GM21367 (cell line): ENCODE measurements at regions not wholly inside any gene's neighbourhood (a gene's known extent, or its start where the extent isn't known, plus 50 kb on each side); places are given as distances from the start of the nearest gene placed in this dataset.

Experiments used
- ATAC-seq: cut with Tn5 transposase; IDR thresholded peaks from one replicate; pipeline ENCODE4 v1.9.1; 2021; ENCODE audit not compliant: unreplicated experiment

DNA sequence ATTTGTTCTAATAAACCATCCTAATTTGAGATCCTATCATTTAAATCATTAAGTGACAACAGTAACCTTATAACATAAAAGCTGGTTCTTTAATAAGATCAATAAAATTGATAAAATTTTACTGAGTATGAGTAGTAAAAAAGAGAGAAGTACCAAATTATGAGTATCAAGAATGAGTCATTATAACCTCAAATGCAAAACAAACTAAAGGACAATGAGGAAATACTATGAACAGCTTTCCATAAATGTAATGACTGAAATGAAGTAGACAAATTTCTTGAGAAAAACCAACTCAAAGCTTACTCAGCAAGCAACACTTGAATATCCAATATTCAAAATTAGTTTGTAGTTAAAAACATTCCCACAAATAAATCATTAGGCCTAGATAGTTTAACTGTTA, 433.0 kb downstream of the ZEB2 start:
- ATAC-seq, result no peak

DNA sequence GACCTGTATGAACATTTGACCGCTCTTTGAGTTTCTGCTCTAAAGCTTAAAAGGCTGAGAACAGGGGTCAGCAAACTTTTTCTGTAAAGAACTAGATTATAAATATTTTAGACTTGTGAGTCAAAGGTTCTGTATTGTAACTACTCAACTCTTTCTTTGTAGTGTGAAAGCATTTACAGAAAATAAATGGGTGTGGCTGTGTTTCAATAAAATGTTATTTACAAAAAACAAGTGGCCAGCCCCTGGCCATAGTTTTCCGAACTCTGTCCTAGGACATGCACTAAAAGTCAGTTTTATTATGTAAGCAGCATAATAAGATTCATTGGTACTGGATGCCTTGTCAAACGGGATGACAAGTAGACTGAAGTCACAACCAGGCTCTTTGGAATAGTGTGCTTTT, 434.9 kb downstream of the ZEB2 start:
- ATAC-seq, result no peak

DNA sequence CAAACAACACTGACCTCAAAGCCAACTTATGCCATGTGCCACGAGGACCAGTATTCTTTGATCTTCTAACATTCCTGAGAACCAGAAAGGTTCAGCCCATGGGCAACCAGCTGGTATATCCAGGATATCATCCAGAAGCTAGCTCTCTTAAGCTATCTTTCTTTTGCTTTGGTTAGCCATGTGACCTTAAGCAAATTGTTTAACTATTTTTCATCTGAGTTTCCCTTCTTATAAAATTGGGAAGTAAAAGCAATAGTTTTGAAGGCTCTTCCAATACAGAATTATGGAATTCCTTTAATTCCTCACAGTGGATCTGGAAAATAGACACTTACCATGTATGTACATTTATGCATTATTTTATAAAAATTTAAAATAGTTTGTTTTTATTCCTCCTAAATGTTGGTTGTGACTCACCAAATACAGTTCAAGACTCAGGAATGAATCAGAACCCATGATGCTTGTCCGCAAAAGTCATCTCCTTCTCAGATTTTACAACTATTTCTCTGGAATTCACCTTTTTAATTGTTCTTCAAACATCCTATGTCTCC, 435.7 kb downstream of the ZEB2 start:
- no peak for ATAC-seq

DNA sequence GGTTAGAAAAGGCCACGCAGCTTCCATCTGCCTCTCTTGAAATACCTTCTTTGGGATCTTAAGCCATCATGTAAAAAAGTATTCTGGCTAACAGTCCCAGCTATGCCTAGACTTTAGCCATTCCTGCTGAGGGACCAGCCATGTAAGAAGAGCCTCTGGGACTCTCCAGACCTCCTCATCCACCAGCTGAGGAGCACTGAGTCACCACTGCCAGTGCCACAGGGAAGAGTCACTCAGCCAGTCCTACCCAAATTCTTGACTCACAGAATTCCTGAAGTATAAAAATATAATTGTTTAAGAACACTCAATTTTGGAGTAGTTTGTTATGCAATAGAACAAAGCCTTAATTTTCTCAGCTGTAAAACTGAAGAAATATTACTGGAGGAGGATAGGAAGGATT, 436.7 kb downstream of the ZEB2 start:
- ATAC-seq, result no peak

DNA sequence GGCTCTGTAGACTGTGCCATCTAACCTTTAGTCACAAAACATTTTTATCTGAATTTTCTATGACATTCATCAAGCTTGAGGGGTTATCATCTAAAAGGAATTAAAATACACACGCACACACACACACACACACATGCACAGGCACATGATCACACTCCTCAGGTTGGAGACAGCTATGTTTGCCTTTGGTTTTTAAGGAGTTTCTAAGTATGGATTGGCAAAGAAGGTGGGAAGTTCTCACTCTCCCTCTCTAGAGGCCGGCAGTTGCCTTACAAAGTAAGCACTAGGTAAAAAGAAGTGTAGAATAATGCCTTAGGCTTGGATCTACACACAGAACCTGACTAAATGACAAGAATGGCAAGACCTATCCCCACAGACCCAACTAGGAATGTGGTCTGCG, 437.1 kb downstream of the ZEB2 start:
- no peak for ATAC-seq

DNA sequence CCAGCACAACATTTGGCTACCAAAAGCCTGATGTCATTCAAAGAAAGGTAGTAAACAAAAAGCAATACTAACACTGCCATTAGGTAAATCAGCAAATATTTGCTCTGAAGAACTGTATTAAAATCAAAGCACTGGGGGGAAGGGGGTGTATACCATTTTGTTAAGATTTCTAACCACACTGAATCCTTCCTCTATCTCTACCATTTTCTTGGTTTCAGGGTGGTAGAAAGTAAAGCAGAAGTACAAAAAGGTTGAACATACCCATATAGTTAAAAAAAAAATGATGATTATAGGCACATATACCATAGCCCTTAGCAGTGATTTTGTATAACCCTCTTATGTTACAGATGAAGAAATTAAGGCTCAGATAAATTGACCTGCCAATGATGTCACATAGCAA, 437.6 kb downstream of the ZEB2 start:
- ATAC-seq, result no peak

DNA sequence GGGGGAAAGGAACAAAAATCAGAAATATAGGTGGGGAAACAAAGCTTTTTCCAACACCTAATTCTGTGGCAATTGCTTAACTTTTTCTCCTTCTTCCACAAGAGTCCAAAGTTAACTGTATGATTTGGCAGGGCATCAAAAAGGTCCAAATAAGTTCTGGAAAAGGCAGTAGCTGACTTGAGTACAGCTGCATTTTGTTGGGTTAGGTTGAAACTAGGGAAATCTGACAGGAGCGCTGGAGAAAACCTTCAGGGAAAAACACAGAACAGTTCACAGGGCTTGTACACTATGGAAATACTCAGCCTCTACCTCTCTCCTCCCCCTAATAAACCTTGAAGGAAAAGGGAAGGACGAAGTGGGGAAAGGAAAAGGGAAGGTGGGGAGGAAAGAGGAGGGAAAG, 438.6 kb downstream of the ZEB2 start:
- no peak for ATAC-seq

DNA sequence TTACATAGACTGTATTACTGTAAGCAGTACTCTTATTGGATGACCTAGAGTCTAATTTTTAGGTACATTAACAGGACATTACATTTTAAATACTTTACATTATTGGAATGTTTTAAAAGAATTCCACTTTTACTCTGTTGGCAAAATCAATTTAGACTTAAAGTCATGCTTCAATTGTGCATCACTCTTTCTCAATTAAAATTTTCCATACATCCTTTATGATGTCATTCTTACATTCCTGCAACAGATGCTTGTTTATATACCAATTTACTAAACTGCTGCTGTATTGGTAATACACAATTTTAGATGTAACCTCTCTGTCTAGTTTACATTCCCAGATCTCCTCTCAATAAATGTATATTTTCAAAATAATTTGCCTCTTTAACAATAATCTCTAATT, 440.1 kb downstream of the ZEB2 start:
- no peak for ATAC-seq

DNA sequence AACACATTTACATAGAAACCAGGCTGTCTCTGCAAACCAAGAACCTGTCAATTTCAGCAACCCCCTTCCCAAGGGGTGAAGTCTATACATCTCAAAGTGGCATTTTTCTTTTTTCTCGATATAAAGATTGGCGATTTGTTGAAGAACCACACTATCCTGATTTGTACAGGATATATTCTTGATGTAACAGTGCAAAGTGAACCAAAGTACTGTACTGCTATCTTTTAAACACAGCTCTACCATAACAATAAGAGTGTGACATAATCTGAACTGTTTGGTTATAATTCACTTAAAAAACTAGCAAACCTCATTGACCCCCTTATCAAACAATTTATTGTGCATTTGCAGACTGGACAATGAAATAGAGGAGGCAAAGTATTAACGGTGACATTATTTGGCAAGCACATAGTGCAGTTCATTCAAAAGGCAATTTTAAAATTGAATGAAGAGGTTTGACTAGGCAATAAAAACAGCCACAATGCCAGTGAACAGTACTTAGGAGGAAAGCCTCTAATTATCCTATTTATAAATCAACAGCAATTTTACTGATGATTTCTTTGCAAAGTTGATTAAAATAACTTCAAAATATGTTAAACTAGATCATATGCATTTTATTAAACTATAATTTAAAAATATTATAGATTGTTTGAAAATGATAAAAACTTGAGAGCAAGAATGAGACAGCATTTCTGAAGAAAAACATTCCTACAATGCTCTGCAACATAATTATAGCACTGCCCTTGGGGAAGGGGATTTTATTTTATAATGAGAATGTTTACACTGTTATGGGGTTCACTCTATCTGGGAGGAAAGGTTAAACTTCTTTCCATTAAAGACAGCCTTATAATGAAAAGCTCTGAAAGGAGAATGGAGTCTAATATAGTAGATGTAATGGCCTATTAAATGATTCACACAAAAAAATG, 440.9 kb downstream of the ZEB2 start:
- no peak for ATAC-seq

DNA sequence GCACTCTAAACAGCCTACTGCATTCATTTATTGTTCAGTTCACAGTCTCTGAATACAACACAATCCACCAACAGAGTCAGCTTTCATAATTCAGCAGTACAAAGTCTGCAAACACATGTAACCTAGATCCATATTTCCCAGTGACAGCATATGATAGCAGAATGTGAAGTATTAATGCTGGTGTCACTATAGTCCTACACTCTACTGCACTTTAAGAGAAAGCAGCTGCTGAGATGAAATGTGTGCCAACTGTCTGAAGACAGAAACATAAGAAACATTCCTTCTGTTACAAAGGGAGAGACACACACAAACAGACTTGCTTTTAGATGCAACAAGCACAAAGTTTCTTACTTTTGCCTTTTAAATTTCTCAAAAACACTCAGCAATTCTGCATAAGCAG, 441.8 kb downstream of the ZEB2 start:
- ATAC-seq, result no peak

DNA sequence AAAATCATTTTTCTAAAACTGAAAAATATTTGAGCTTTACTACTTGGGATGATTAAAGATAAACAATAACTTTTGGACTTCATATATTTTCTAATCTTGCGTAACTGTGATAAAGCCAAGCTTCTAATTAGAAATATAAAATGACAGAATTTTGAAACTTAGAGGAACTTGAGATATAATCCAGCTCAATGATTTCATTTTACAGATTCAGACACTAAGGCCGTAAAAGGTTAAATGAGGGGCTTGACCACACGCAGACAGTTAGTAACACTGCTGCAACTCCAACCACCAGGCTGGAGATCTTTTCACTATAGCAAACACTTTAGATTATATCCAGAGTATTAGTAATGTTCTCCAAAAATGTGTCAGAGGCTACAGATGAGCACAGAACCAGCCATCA, 445.5 kb downstream of the ZEB2 start:
- no peak for ATAC-seq

DNA sequence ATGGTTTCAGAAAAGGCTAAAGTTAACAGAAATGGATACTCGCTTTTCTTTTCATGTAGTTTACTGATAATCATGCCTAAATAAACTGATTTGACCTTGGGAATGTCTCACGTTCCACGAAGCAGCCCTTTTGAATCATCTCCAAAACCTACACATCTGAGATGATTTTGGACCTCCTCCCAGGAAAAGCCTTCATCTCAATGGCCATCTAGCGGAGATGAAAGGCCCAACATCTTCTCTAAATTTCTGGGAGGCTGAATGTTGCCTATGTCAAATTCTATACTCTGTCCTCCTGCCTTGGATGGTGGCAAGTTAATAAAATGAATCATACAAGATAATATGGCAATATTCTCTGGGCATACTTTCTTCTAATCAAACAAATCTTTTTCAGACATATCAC, 448.5 kb downstream of the ZEB2 start:
- ATAC-seq, result no peak

DNA sequence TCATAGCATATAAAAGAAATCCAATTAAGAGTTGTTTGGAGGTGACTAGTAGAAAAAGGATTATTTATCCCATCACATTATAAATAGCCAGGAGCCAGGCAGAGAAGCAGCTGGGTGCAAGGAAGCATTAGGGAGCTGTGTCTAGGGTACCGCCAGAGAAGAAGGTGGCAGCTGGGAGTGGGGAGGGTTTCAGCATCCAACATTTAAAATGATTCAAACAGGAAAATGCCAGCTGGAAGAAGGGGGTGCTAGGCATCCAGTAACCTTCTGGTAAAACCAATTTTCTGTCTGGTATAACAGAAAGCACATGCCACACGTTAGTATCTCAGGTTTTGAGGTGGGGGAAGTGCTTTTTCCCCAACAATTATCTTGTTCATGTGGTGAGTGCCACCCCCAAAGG, 452.4 kb downstream of the ZEB2 start:
- ATAC-seq, result no peak

DNA sequence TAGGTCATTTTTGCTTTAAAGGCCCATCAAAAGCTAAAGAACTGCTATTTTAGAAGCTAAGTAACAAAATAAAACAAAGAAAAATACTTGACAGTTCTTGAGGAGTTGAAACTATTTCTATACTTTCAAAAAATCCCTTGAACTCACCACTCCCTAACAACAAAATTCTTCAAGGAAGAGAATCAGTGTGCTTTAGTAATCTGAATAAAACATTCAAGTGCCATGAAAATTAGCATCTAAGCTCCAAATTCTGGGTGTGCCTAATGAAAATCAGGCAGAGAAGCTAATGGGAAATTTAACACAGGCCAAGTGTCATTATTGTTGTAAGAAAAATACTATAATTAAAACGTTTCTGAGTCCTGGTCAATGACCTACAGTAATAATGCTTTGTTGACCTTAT, 456.3 kb downstream of the ZEB2 start:
- ATAC-seq, result no peak

DNA sequence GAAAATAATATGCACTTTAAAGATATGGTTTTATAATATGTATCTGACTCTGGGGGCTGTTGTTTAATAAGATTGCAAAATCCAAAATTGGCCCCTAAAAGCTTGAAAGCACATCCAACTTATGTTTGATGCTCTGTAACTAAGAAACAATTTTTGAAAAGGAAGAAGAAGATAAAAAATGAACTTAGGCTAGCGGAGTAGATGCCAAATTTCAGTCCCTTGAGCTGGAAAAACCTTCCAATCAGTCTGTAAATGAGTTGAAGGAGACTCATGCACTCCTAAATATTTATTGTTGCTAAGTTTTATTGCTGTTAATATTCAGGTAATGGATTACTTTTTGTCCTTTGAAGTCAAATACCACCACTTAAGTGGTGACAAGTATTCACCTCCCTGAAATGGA, 465.0 kb downstream of the ZEB2 start:
- ATAC-seq, result no peak

DNA sequence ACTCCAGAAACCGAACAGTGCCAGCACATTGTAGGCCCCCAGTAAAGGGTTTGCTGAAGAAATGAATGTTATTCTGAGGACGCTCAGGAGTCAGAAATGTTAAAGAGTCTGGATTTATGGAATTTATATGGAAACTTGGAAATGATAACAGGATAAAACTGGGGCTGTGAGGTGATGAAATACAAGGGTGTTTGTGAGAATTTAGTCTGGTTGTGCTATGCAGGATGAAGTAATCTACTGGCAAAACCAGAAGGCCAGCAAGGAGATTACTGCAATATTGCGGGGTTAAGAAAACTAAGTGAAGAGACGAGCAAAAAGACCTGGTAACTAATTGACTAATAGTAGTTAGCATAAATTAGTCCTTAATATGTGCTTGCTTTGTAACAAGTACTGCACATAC, 467.8 kb downstream of the ZEB2 start:
- no peak for ATAC-seq

DNA sequence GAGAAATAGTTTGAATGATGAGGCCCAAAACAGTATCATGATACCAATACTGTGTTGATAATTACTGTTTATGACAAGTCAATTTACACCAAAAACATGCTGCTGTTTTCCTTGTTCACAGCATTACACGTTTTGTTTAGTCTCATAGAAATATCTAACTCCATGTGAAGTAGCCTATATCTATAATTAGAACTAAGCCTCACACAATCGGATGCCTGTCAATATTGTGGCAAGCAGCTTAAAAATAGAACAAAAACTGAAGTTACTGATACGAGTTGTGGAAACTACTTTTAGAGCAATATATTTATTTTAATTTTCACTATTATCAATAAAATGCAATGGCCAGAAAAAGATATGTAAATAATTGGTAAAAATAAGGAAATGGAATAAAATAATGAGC, 470.8 kb downstream of the ZEB2 start:
- no peak for ATAC-seq

DNA sequence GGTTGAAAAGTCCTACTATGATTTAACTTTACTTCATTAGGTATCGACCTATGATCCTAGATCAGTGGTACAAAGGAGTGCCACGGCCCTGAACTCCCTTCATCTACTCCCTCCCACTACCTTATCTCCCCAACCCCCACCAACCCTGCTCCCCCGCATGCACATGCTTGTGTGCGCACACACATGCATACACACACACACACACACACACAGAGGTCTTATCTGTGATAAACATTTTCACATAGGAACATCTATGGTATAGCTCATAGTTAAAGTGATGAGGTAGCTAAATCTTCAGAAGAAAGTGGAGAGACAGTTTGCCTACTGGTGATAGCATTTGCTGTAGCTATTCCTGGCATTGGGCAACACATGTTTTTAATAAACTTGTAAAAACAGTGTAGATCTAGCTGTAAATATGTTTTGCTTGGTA, 471.3 kb downstream of the ZEB2 start:
- ATAC-seq, result no peak

DNA sequence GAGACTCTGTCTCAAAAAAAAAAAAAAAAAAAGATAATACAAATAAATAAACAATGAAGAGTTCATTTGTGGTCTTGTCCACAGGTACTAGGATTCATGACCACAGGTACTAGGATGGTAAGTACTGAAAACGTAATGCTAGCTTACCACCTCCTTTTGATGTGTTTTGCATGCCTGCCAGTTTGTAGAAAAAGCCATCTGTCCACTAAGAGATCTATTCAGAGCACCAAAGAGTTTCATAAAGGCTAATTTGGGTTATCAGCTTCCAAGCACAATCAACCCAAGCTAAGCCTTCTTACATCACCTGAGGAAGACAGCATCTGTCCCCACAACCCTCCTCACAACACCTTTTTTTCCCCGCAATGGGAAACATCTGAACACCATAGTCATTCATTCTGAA, 477.2 kb downstream of the ZEB2 start:
- no peak for ATAC-seq

DNA sequence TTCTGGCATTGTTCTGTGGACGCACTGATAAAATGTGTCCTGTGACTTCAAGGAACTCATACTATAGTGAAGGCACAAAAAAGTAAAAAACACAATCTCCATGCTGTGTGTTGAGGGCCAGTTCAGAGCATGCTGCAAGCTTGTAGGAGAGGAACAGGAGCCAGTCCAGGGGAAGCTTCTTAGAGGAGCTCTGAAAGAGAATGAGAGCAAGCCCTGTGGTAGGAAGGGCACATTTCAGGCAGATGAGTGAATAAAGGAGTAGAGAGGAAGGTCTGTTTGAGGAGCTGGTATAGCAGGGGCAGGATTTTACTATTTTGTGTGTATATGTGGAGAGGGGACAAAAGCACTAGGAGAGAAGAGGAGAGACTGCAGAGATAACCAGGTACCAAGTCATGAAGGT, 478.3 kb downstream of the ZEB2 start:
- no peak for ATAC-seq

DNA sequence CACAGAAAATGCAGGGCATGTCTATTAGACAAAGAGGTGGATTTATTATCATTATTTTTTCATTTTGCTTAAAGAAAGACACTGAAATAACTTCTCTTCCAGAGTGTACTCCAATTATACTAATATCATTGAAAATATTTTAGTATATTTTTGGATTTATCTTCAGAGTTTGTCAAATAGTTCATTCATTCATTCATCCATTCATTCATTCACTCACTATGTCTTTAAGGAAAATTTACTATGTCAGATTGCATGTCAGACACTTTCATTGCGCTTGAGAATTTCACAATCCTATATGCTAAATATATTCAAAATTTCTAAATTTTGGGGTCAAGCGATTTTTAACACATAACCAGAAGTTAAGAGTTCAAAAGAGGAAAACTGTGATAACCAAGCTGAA, 479.1 kb downstream of the ZEB2 start:
- ATAC-seq, result no peak

DNA sequence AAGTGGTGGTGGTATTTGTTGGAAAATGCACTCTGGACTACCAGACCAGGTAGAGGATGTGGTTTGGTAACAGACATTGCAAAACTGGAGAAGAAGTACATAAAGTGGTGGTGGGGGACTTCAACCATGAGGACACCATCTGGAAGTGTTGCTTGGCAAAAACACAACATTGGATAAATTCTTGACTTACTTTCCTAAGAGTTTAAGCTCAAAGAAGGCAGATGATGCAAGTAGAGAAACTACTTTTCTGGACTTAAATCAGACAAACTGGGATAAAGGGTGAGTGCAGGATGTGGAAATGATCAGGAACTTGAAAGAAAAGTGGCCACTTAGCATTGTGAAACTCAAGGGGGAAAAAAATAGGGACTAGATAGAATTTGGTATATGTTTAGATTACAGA, 487.4 kb downstream of the ZEB2 start:
- no peak for ATAC-seq

DNA sequence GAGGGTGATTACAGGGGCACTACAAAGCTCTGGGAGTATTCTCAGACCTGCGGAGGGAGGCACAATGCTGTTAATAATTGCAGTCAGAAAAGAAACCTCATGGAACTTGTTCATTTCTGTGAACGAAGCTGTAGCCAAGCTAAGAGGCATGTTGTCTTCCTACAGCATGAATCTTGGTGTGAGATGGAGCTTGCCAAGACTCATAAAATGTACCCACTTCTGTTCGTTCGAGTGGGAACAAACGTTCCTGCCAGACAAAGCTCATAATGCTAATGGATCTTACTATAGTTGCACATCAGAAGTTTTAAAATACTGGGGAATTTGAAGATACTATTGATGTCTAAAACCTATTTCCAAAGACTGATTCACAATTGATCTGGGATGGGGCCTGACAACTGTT, 489.1 kb downstream of the ZEB2 start:
- ATAC-seq, result no peak
